Stimulated activated naive CD8-positive, alpha-beta T cell treated with anti-CD3 and anti-CD28 coated beads, Interleukin-15, amount 100 ng/mL, for 72 hours (primary cell): ENCODE measurements at regions not wholly inside any gene's neighbourhood (a gene's known extent, or its start where the extent isn't known, plus 50 kb on each side); places are given as distances from the start of the nearest gene placed in this dataset.

Experiments used
- ATAC-seq: fragments of 150-1000 bp; cut with Tn5 transposase; 2 replicates; pipeline ENCODE4 v1.10.0; 2021; ENCODE audit warnings: mild to moderate bottlenecking, moderate library complexity
- DNase-seq, 2 donors: peaks; one replicate each; pipeline ENCODE4 v3.0.0; 2021 to 2022
- H3K27ac Mint-ChIP-seq, 2 donors: one replicate each; pipeline ENCODE4 v1.8.0; 2022; ENCODE audit warnings: mild to moderate bottlenecking in 2 of 2, mixed read lengths in 2 of 2, moderate library complexity in 2 of 2
- H3K27me3 Mint-ChIP-seq: one replicate; pipeline ENCODE4 v1.8.0; 2022; ENCODE audit warnings: mixed read lengths
- H3K4me1 Mint-ChIP-seq: one replicate; pipeline ENCODE4 v1.8.0; 2022; ENCODE audit warnings: mild to moderate bottlenecking, mixed read lengths
- H3K4me3 Mint-ChIP-seq, 2 donors: one replicate each; pipeline ENCODE4 v1.8.0; 2022; ENCODE audit warnings: mild to moderate bottlenecking in 2 of 2, mixed read lengths in 2 of 2, moderate library complexity in 1 of 2
- H3K9me3 Mint-ChIP-seq, 2 donors: one replicate each; pipeline ENCODE4 v1.8.0; 2022; ENCODE audit warnings: mixed read lengths in 2 of 2

DNA sequence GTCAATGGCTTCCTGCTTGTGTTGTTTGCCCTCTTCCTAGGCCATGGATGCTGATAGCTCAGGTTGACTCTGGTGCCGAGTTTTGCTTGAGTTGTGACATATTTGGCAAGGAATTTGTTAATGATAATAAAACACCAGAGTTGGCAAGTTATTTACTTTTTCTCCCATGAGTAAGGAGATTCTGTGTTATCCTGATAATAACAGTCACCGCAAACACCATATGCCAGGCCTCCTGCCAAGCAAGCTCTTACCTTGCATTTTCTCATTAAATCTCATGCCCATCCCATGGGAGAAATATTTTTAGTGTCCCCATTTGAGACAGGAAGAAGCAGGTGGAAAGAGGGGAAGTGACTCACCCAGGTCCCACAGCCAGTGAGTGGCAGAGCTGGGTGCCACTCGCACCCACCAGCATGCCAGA is 67.4 kb upstream of the CLCN4 start:
- H3K27me3 Mint-ChIP-seq, result no peaks in the 10 kb centered on the region
- no peak overlapping the region for H3K4me3 Mint-ChIP-seq
- DNase-seq, result no peak
- H3K27ac Mint-ChIP-seq, result no peak overlapping the region
- peaks cover 29% of the 10 kb centered on the region for H3K4me1 Mint-ChIP-seq
- no peaks in the 10 kb centered on the region for H3K9me3 Mint-ChIP-seq
- no peak for ATAC-seq

DNA sequence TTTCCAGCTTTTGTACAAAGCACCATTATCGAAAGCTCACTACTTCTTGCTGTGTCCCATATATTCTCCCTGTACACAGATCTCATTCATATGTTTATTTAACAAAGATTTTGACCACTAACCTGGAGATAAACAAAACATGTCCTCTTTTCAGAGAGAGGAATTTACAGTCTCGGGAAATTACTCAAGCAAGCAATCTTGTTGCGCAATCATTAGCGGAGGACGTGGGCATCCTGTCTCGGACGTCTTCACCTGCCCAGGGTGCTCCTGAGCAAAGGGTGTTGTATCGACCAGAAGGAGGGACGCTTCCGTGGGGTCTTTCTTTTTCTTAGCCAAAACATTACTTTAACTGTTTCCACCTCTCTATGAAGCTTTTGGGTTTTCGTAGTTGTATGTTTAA is 66.5 kb upstream of the CLCN4 start:
- no peak overlapping the region for H3K27ac Mint-ChIP-seq
- no peak for ATAC-seq

DNA sequence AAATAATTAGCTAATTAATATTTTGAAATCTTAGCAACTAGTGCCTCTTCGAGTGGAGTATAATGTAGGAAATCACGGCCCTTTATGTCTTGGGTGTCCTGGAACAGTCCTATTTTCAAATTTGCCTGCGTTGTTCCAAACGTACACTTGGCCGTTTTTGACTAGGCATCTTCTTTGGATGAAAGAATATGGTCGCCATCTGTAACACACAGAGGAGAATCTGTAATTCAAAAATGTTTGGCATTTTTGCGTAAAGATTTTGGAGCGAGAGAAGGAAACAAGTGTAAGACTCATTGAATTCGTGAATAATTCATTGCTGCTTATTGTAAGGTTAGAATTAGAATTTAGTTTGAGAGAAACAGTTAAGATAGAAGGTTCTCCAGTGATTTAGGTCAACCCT is 61.5 kb upstream of the CLCN4 start:
- Mint-ChIP-seq H3K4me1 (peaks cover 50% of the 10 kb centered on the region), H3K4me3 (no peak overlapping the region), H3K27me3 (no peaks in the 10 kb centered on the region), H3K27ac (no peak overlapping the region), H3K9me3 (no peaks in the 10 kb centered on the region)
- DNase-seq, result no peak
- ATAC-seq, result no peak

More for the DNA sequence above, 66.5 kb upstream of the CLCN4 start:
- no peak overlapping the region for H3K4me3 Mint-ChIP-seq
- no peaks in the 10 kb centered on the region for H3K27me3 Mint-ChIP-seq
- DNase-seq, result no peak
- H3K4me1 Mint-ChIP-seq, result peaks cover 27% of the 10 kb centered on the region
- H3K9me3 Mint-ChIP-seq, result no peaks in the 10 kb centered on the region

GRCh38 chrX:10095698-10096432 is 60.9 kb upstream of the CLCN4 start:
- Mint-ChIP-seq H3K4me3 (peak overlapping the region; percentile 63 to 67), H3K4me1 (peaks cover 57% of the 10 kb centered on the region), H3K27ac (peak overlapping the region; percentile 88 to 93), H3K27me3 (no peaks in the 10 kb centered on the region), H3K9me3 (no peaks in the 10 kb centered on the region)
- DNase-seq (peak in 1 of 2 donors; percentile 26), ATAC-seq (peak; percentile 84)

GRCh38 chrX:10098270-10098713 is 58.5 kb upstream of the CLCN4 start:
- Mint-ChIP-seq H3K9me3 (no peaks in the 10 kb centered on the region), H3K27me3 (no peaks in the 10 kb centered on the region), H3K4me3 (peak overlapping the region; percentile 80 to 86), H3K27ac (peak overlapping the region; percentile 90 to 97), H3K4me1 (peaks cover 69% of the 10 kb centered on the region)
- DNase-seq, result peak in 1 of 2 donors; percentile 40
- peak; percentile 73 for ATAC-seq

- H3K9me3 Mint-ChIP-seq, result no peaks in the 10 kb centered on the region
- peaks cover 69% of the 10 kb centered on the region for H3K4me1 Mint-ChIP-seq
- H3K4me3 Mint-ChIP-seq, result peak overlapping the region; percentile 80 to 86
- peak overlapping the region in 1 of 2 donors; percentile 97 for H3K27ac Mint-ChIP-seq
- DNase-seq (no peak), ATAC-seq (no peak)
- no peaks in the 10 kb centered on the region for H3K27me3 Mint-ChIP-seq
Observed at GRCh38 chrX:10099411-10099810, 57.4 kb upstream of the CLCN4 start.

- no peaks in the 10 kb centered on the region for H3K9me3 Mint-ChIP-seq
- H3K4me3 Mint-ChIP-seq, result no peak overlapping the region
- H3K27me3 Mint-ChIP-seq, result no peaks in the 10 kb centered on the region
- H3K4me1 Mint-ChIP-seq, result peaks cover 66% of the 10 kb centered on the region
- DNase-seq (no peak), ATAC-seq (no peak)
- no peak overlapping the region for H3K27ac Mint-ChIP-seq
Observed at GRCh38 chrX:10101269-10101668, 55.5 kb upstream of the CLCN4 start.

DNA sequence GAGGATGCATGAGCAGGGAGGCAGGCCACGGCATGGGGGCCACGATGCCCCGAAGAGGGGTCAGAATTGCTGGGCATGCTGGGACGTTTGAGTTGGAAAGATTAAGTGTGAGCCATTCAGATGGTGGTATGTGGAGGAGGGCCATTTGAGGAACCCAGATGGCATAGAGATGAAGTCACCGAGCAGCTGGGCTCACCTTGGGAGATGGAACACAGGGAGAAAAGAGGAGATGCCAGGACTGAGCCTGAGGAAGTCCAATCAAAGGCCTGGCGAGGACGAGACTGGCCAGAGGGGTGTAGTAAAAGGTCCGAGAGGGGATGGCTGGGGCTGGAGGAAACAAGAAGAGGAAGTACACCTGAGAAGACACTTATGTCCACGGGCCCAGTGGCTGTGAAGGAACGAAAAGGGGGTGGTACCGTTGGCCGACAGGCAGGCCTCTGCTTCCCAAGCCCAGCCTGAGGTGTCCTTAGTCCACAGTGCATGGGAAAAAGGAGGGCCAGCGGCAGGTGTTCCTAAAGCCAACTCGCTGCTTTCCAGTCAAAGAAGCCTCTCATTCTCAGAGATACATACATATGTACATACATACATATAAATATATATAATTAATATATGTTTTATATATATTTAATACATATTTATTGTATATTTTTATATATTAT is 54.6 kb upstream of the CLCN4 start:
- H3K27ac Mint-ChIP-seq, result no peak overlapping the region
- no peaks in the 10 kb centered on the region for H3K27me3 Mint-ChIP-seq
- peaks cover 66% of the 10 kb centered on the region for H3K4me1 Mint-ChIP-seq
- DNase-seq, result no peak
- H3K4me3 Mint-ChIP-seq, result no peak overlapping the region
- no peaks in the 10 kb centered on the region for H3K9me3 Mint-ChIP-seq
- no peak for ATAC-seq

DNA sequence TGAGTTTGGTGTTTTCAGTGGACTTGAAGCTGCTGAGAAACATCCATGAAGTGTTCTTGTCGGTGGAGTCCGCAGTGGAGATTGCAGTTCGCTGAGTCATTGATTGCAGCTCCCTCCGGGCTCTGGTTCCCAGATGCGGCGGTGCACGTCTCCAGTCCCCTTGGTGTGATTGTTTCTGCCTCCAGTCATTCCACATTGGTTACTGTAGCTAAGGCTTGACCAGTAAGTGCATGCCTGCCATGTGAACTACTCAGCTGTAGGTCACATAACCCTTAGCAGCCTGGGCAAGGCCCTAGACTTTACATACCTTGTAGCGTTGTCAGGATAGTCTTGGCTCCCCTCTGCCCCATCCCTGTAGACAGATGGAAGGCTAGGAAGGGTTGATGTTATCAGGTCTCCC is 53.8 kb upstream of the CLCN4 start:
- no peak for ATAC-seq
- no peaks in the 10 kb centered on the region for H3K27me3 Mint-ChIP-seq
- no peak overlapping the region for H3K27ac Mint-ChIP-seq
- DNase-seq, result no peak
- H3K4me3 Mint-ChIP-seq, result no peak overlapping the region
- H3K4me1 Mint-ChIP-seq, result peaks cover 66% of the 10 kb centered on the region
- no peaks in the 10 kb centered on the region for H3K9me3 Mint-ChIP-seq

GRCh38 chrX:10104958-10105658 is 51.7 kb upstream of the CLCN4 start:
- Mint-ChIP-seq H3K27ac (no peak overlapping the region), H3K4me1 (peaks cover 68% of the 10 kb centered on the region), H3K9me3 (no peaks in the 10 kb centered on the region), H3K27me3 (no peaks in the 10 kb centered on the region), H3K4me3 (no peak overlapping the region)
- ATAC-seq (no peak), DNase-seq (no peak)

DNA sequence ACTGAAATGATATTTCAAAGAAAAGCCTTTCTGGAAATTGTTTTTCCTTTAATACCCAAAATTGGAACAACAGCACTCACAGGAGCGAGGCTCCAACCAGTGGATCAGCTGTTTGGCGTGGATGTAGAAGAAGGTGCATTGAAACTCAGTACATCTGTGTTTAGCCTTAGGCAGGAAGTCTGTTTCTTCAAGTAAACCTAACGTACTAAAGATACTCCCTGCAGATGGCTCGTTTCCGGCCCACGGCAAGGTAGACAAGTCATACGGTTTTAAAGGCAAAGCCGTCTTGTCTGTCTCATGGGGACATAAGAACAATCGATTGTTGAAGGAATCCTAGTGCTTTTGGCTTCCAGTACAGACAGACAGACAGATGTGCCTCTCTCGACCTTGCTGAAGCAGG is 50.0 kb upstream of the CLCN4 start:
- ATAC-seq (peak; percentile 55), DNase-seq (peak in 1 of 2 donors; percentile 26)
- Mint-ChIP-seq H3K4me3 (peak overlapping the region; percentile 29 to 59), H3K27me3 (no peaks in the 10 kb centered on the region), H3K27ac (no peak overlapping the region), H3K4me1 (peaks cover 69% of the 10 kb centered on the region), H3K9me3 (no peaks in the 10 kb centered on the region)
